ENCODE measurements at regions not wholly inside any gene's neighbourhood (a gene's known extent, or its start where the extent isn't known, plus 50 kb on each side); places are given as distances from the start of the nearest gene placed in this dataset.
"Not testable (repeated sequence)": the region's sequence is repeated elsewhere in the genome, so short reads cannot be mapped to it uniquely, and the experiment has no call there.

DNA sequence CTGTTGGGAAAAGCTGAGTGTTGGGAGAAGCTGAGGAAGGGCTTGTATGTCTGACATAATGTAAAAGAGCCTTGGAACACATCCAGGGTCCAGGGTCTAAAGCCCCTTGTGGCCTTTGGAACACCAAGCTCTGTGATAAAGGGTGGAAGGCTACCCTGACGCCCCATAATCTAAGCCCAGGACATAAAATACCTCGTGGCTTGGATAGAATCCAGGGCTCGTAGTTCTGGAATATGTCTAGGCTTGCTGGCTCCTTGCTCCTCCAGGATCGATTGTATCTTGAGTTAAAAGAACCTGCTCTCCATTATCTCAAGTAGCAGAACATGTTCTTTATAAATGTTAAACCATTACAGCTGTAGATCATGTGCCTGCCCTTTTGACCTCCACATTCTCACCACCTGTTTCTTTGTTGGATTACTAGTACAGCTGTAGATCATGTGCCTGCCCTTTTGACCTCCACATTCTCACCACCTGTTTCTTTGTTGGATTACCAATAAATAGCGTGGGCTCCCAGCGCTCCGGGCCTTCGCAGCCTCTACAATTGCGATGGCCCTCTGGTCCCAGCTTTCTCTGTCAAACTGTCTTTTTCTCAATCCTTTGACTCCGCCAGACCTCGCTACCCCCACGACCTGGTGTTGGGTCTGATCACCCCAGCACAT, 246.9 kb upstream of the KCNH7 start:
- TF ChIP-seq POLR2A (IDR thresholded peaks at IDR 0.05) = not testable (repeated sequence)
- TF ChIP-seq, protein P1, sequence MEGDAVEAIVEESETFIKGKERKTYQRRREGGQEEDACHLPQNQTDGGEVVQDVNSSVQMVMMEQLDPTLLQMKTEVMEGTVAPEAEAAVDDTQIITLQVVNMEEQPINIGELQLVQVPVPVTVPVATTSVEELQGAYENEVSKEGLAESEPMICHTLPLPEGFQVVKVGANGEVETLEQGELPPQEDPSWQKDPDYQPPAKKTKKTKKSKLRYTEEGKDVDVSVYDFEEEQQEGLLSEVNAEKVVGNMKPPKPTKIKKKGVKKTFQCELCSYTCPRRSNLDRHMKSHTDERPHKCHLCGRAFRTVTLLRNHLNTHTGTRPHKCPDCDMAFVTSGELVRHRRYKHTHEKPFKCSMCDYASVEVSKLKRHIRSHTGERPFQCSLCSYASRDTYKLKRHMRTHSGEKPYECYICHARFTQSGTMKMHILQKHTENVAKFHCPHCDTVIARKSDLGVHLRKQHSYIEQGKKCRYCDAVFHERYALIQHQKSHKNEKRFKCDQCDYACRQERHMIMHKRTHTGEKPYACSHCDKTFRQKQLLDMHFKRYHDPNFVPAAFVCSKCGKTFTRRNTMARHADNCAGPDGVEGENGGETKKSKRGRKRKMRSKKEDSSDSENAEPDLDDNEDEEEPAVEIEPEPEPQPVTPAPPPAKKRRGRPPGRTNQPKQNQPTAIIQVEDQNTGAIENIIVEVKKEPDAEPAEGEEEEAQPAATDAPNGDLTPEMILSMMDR (IDR thresholded peaks at IDR 0.05) = not testable (repeated sequence)

All from body of pancreas (tissue), 4 donors.